Panc1 (cell line): ENCODE measurements at regions not wholly inside any gene's neighbourhood (a gene's known extent, or its start where the extent isn't known, plus 50 kb on each side); places are given as distances from the start of the nearest gene placed in this dataset.

Experiments used
- ATAC-seq: fragments of 200-7000 bp; cut with Tn5 transposase; 2 replicates; pipeline ENCODE4 v1.9.1; 2020; ENCODE audit warnings: mild to moderate bottlenecking, moderate library complexity
- BruUV-seq: library from RNA; stranded (reverse); fragments of 400-500 nt; replicated peaks from 2 replicates; lab custom pipeline; 2021; lab: Mats Ljungman, UMichigan
- CTCF ChIA-PET: fragments of 300-600 bp; sonication (Branson Sonifier 250); formaldehyde crosslinking; loops from one replicate; lab custom pipeline; 2022; ENCODE audit warnings: antibody characterized with exemption; lab: Charles Lee
- POLR2A ChIA-PET: fragments of 300-600 bp; sonication (Branson Sonifier 250); formaldehyde crosslinking; loops from one replicate; lab custom pipeline; 2022; ENCODE audit warnings: antibody characterized with exemption; lab: Charles Lee
- DNase-seq: peaks from one replicate; pipeline ENCODE4 v3.0.0-alpha.2; 2010; ENCODE audit warnings: low read depth, low spot score
- H3K27ac ChIP-seq: 2 replicates; pipeline ENCODE4 v1.5.1; 2011; ENCODE audit warnings: mild to moderate bottlenecking, low read length, inconsistent platforms
- H3K27me3 ChIP-seq: fragments of 200-500 bp; sonication (Bioruptor generic); 2 replicates; pipeline ENCODE4 v1.6.0; 2014; ENCODE audit warnings: low read length, inconsistent platforms; ENCODE audit not compliant: control insufficient read depth, insufficient read depth
- H3K36me3 ChIP-seq: fragments of 200-500 bp; sonication (Bioruptor generic); 2 replicates; pipeline ENCODE4 v1.5.1; 2014; ENCODE audit warnings: inconsistent platforms, mild to moderate bottlenecking, low read length, moderate library complexity; ENCODE audit not compliant: control insufficient read depth, insufficient read depth
- H3K4me1 ChIP-seq: 2 replicates; pipeline ENCODE4 v1.5.1; 2011; ENCODE audit warnings: inconsistent platforms, mild to moderate bottlenecking, low read length, moderate library complexity; ENCODE audit not compliant: control insufficient read depth, insufficient read depth
- H3K4me3 ChIP-seq, 2 experiments: 2 replicates each; pipeline ENCODE4 v1.5.1; 2011 to 2012; ENCODE audit warnings: low read depth in 2 of 2, low read length in 2 of 2, mild to moderate bottlenecking in 2 of 2, inconsistent platforms in 1 of 2, moderate library complexity in 1 of 2
- H3K9me3 ChIP-seq: fragments of 200-500 bp; sonication (Bioruptor generic); 2 replicates; pipeline ENCODE4 v1.5.1; 2014; ENCODE audit warnings: low read depth, mild to moderate bottlenecking, inconsistent platforms, low read length, moderate library complexity; ENCODE audit not compliant: control insufficient read depth, insufficient read depth
- CTCF ChIP-seq: fragments of 450-650 bp; IDR thresholded peaks from 2 replicates; pipeline ENCODE4 v1.5.1; 2017; ENCODE audit warnings: mild to moderate bottlenecking
- POLR2AphosphoS5 ChIP-seq: IDR thresholded peaks from 2 replicates; pipeline ENCODE4 v1.6.1; 2012; ENCODE audit warnings: mild to moderate bottlenecking, low read depth, low read length, moderate library complexity
- REST ChIP-seq, 2 experiments: IDR thresholded peaks; 2 replicates each; pipeline ENCODE4 v1.6.1; 2011 to 2012; ENCODE audit warnings: low read depth in 2 of 2, control low read depth in 1 of 2, low read length in 1 of 2, mild to moderate bottlenecking in 1 of 2, moderate library complexity in 1 of 2; ENCODE audit not compliant: insufficient read depth in 1 of 2
- SIN3A ChIP-seq: IDR thresholded peaks from 2 replicates; pipeline ENCODE4 v1.6.1; 2012; ENCODE audit warnings: low read depth, mild to moderate bottlenecking, low read length, moderate library complexity, borderline replicate concordance; ENCODE audit not compliant: insufficient read depth
- TCF7L2 ChIP-seq: IDR thresholded peaks from 2 replicates; pipeline ENCODE4 v1.6.1; 2011; ENCODE audit warnings: mild to moderate bottlenecking, low read depth, low read length, inconsistent platforms
- in situ Hi-C: cut with HindIII; loops from 2 replicates; pipeline ENCODE4 v1.10.0; 2016; ENCODE audit warnings: low sequenced_read_pairs, low pct_unique_long_range_greater_than_20kb
- intact Hi-C: fragments of 100-400 bp; cut with micrococcal nuclease; formaldehyde crosslinking; loops from one replicate; pipeline ENCODE4 v1.10.0; 2022; ENCODE audit not compliant: unreplicated experiment

DNA sequence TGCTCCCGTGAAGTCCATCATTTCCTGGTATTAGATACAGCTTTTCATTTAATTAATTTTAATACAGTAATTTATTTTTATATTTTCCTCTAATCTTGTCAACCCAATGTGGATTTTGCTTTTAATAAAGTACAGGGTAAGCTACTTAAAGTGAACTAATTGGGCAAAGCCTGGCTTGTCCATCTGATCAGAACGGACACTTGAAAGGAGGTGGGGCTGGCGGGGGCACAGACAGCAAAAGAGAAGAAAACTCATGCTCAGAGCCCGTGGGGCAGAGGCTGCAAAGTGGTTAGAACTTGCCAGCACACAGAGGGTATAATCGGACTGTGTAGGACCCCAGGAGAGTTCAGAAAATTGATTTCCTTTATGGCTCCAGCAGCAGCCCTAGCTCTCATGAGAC lies 443.1 kb upstream of the MDFIC2 start:
- Histone ChIP-seq H3K4me1 (no peaks in the 10 kb centered on the region), H3K27me3 (no peaks in the 10 kb centered on the region), H3K9me3 (no peaks in the 10 kb centered on the region), H3K4me3 (no peak overlapping the region), H3K36me3 (no peaks in the 10 kb centered on the region), H3K27ac (no peak overlapping the region)
- ChIA-PET CTCF (no interaction called here), POLR2A (no interaction called here)
- DNase-seq, result no peak
- in situ Hi-C loops, result no loop called here
- no TSS peak for BruUV-seq
- TF ChIP-seq SIN3A (no peak), CTCF (no peak), TCF7L2 (no peak), POLR2AphosphoS5 (no peak), REST (IDR thresholded peaks at IDR 0.05; ENCODE audit: insufficient read depth in 1 of 2, low read depth in 2 of 2, low read length in 1 of 2) (no peak)
- intact Hi-C loops, result no loop called here
- ATAC-seq, result no peak

- in situ Hi-C loops, result no loop called here
- no TSS peak for BruUV-seq
- Histone ChIP-seq H3K9me3 (no peaks in the 10 kb centered on the region), H3K4me1 (no peaks in the 10 kb centered on the region), H3K4me3 (no peak overlapping the region), H3K27ac (no peak overlapping the region), H3K27me3 (no peaks in the 10 kb centered on the region), H3K36me3 (no peaks in the 10 kb centered on the region)
- DNase-seq, result no peak
- intact Hi-C loops, result no loop called here
- ATAC-seq, result no peak
- TF ChIP-seq SIN3A, result no peak
- no peak for TF ChIP-seq CTCF
- no peak for TF ChIP-seq TCF7L2
- no peak for TF ChIP-seq POLR2AphosphoS5
- no peak for TF ChIP-seq REST (IDR thresholded peaks at IDR 0.05; ENCODE audit: insufficient read depth in 1 of 2, low read depth in 2 of 2, low read length in 1 of 2)
- POLR2A ChIA-PET, result no interaction called here
- CTCF ChIA-PET, result no interaction called here
Measured at GRCh38 chr3:70754314-70754713, 441.9 kb upstream of the MDFIC2 start.
